Lung (tissue), 11 donors: ENCODE measurements at regions not wholly inside any gene's neighbourhood (a gene's known extent, or its start where the extent isn't known, plus 50 kb on each side); places are given as distances from the start of the nearest gene placed in this dataset.

Experiments used
- ATAC-seq: fragments of 200-7000 bp; cut with Tn5 transposase; one replicate; pipeline ENCODE4 v1.9.1; 2020; ENCODE audit warnings: moderate number of reproducible peaks; ENCODE audit not compliant: insufficient read depth, low FRiP score
- DNase-seq, 3 donors: peaks; one replicate each; pipeline ENCODE4 v3.0.0-alpha.2; 2013 to 2017
- H3K27ac ChIP-seq, 2 donors: one replicate each; pipeline ENCODE4 v1.5.1; 2013; ENCODE audit warnings: mild to moderate bottlenecking in 2 of 2, moderate library complexity in 2 of 2, control low read depth in 1 of 2, inconsistent platforms in 1 of 2, low read depth in 1 of 2, low read length in 1 of 2
- H3K27me3 ChIP-seq, 3 donors: one replicate each; pipeline ENCODE4 v1.5.1; 2013; ENCODE audit warnings: low read length in 2 of 3; ENCODE audit not compliant: control insufficient read depth in 3 of 3, insufficient read depth in 3 of 3
- H3K36me3 ChIP-seq, 4 donors: one replicate each; pipeline ENCODE4 v1.5.1; 2013; ENCODE audit warnings: low read length in 4 of 4, mild to moderate bottlenecking in 1 of 4, moderate library complexity in 1 of 4; ENCODE audit not compliant: control insufficient read depth in 4 of 4, insufficient read depth in 4 of 4
- H3K4me1 ChIP-seq, 5 donors: one replicate each; pipeline ENCODE4 v1.5.1; 2013; ENCODE audit warnings: low read length in 5 of 5, mild to moderate bottlenecking in 2 of 5, moderate library complexity in 1 of 5; ENCODE audit not compliant: control insufficient read depth in 5 of 5, insufficient read depth in 5 of 5
- H3K4me3 ChIP-seq: one replicate; pipeline ENCODE4 v1.5.1; 2013; ENCODE audit warnings: mild to moderate bottlenecking, control low read depth, moderate library complexity
- H3K9ac ChIP-seq, 2 donors: one replicate each; pipeline ENCODE4 v1.5.1; 2013; ENCODE audit warnings: low read length in 2 of 2, control low read depth in 1 of 2; ENCODE audit not compliant: insufficient read depth in 1 of 2
- H3K9me3 ChIP-seq, 4 donors: one replicate each; pipeline ENCODE4 v1.5.1; 2013; ENCODE audit warnings: low read length in 3 of 4, mild to moderate bottlenecking in 1 of 4, moderate library complexity in 1 of 4; ENCODE audit not compliant: control insufficient read depth in 4 of 4, insufficient read depth in 3 of 4
- CTCF ChIP-seq: IDR thresholded peaks from 2 replicates; pipeline ENCODE4 v1.5.1; 2012; ENCODE audit warnings: mild to moderate bottlenecking; ENCODE audit errors: control extremely low read depth, extremely low read depth
- WGBS, 2 donors: extraction: QIAGEN DNeasy Blood & Tissue Kit; methylation state at CpG; one replicate each; pipeline ENCODE4 v1.1.7; 2013; 5-methylcytosine and 5-hydroxymethylcytosine counted together
- donor health status: control.
- donor health status: control.
- donor health status: Bipolar disorder and iron deficiency.
- donor health status: healthy.
- donor health status: DM: yes; HTN: yes; CAD: no.

GRCh38 chr9:74107692-74108091 is 389.4 kb upstream of the RORB start:
- no peaks in the 10 kb centered on the region for H3K4me1 ChIP-seq
- H3K36me3 ChIP-seq, result no peaks in the 10 kb centered on the region
- no peaks in the 10 kb centered on the region for H3K9me3 ChIP-seq
- H3K27me3 ChIP-seq, result no peaks in the 10 kb centered on the region
- DNase-seq (no peak), ATAC-seq (no peak)
- WGBS, 2 donors, result 79 to 90% methylated on average over 1 of the region's 1 CpG
- H3K27ac ChIP-seq, result no peak overlapping the region
- no peak overlapping the region for H3K9ac ChIP-seq
- no peak for TF ChIP-seq CTCF
- H3K4me3 ChIP-seq, result no peak overlapping the region

- Histone ChIP-seq H3K27ac (no peak overlapping the region), H3K9ac (no peak overlapping the region), H3K36me3 (no peaks in the 10 kb centered on the region), H3K4me3 (no peak overlapping the region), H3K27me3 (no peaks in the 10 kb centered on the region), H3K4me1 (no peaks in the 10 kb centered on the region), H3K9me3 (peaks cover 0 to 3% (median 0%) of the 10 kb centered on the region in 4 donors)
- no peak for TF ChIP-seq CTCF
- ATAC-seq, result no peak
- DNase-seq, result no peak
- 83 to 86% methylated on average over 6 of the region's 6 CpGs for WGBS, 2 donors
These were observed 381.2 kb upstream of the RORB start for GRCh38 chr9:74115976-74116375.

GRCh38 chr9:74117151-74117550 is 380.0 kb upstream of the RORB start:
- ATAC-seq (no peak), DNase-seq (no peak)
- H3K36me3 ChIP-seq, result no peaks in the 10 kb centered on the region
- peaks cover 0 to 3% (median 0%) of the 10 kb centered on the region in 4 donors for H3K9me3 ChIP-seq
- H3K9ac ChIP-seq, result no peak overlapping the region
- H3K27me3 ChIP-seq, result no peaks in the 10 kb centered on the region
- H3K27ac ChIP-seq, result no peak overlapping the region
- no peak for TF ChIP-seq CTCF
- no peak overlapping the region for H3K4me3 ChIP-seq
- H3K4me1 ChIP-seq, result no peaks in the 10 kb centered on the region

GRCh38 chr9:74117731-74118130 is 379.4 kb upstream of the RORB start:
- H3K36me3 ChIP-seq, result no peaks in the 10 kb centered on the region
- H3K27ac ChIP-seq, result no peak overlapping the region
- no peak overlapping the region for H3K9ac ChIP-seq
- 81 to 92% methylated on average over 3 of the region's 3 CpGs for WGBS, 2 donors
- H3K27me3 ChIP-seq, result no peaks in the 10 kb centered on the region
- TF ChIP-seq CTCF, result no peak
- H3K4me1 ChIP-seq, result no peaks in the 10 kb centered on the region
- H3K4me3 ChIP-seq, result no peak overlapping the region
- H3K9me3 ChIP-seq, result peaks cover 0 to 3% (median 0%) of the 10 kb centered on the region in 4 donors
- DNase-seq (no peak), ATAC-seq (no peak)
